K562 (cell line): ENCODE measurements at regions not wholly inside any gene's neighbourhood (a gene's known extent, or its start where the extent isn't known, plus 50 kb on each side); places are given as distances from the start of the nearest gene placed in this dataset.

Source experiments
- ATAC-seq: fragments of 200-7000 bp; cut with Tn5 transposase; 3 replicates; pipeline ENCODE4 v1.9.1; 2020; ENCODE audit warnings: moderate library complexity
- BruUV-seq: library from RNA; stranded (reverse); fragments of 400-500 nt; replicated peaks from 2 replicates; lab custom pipeline; 2021; lab: Mats Ljungman, UMichigan
- CTCF ChIA-PET: fragments of 300-600 bp; formaldehyde crosslinking; extraction: SDS; loops from one replicate; lab custom pipeline; 2021; ENCODE audit warnings: low intra/inter-chr PET ratio; lab: Yijun Ruan, JAX
- POLR2A ChIA-PET: fragments of 300-600, 350-650 bp; sonication (Branson Sonifier 250); formaldehyde crosslinking; extraction: SDS; loops from one replicate; lab custom pipeline; 2021; ENCODE audit warnings: antibody characterized with exemption, inconsistent platforms; lab: Yijun Ruan, JAX
- DNase-seq, 4 experiments: peaks; one replicate each; pipeline versions ENCODE4 v3.0.0 to v3.0.0-alpha.2; 2011 to 2018; ENCODE audit warnings: low spot score in 3 of 4, mixed read lengths in 3 of 4; ENCODE audit errors: extremely low read depth in 1 of 4
- FAIRE-seq: peaks from 2 replicates; lab custom pipeline; 2011; peaks lifted over from hg19 to GRCh38; lab: Jason Lieb, UNC
- H2AFZ ChIP-seq: 2 replicates; pipeline ENCODE4 v1.6.0; 2011; ENCODE audit warnings: low read depth, low read length, control low read depth, inconsistent platforms
- H3K27ac ChIP-seq: fragments of 200-600 bp; 3 replicates; pipeline ENCODE4 v1.8.0; 2011; ENCODE audit warnings: low read depth, mild to moderate bottlenecking, control low read depth, inconsistent platforms, low read length, moderate library complexity, mixed read lengths; ENCODE audit errors: extremely low read depth
- H3K27me3 ChIP-seq, 2 experiments: fragments of 300-600 bp in 1 of 2; 2 replicates in 1 of 2; 3 replicates in 1 of 2; pipeline versions ENCODE4 v1.6.0 to v1.8.0; 2011; ENCODE audit warnings: inconsistent platforms in 2 of 2, low read length in 2 of 2, mild to moderate bottlenecking in 1 of 2, mixed read lengths in 1 of 2, moderate library complexity in 1 of 2; ENCODE audit not compliant: control insufficient read depth in 2 of 2, insufficient read depth in 2 of 2
- H3K36me3 ChIP-seq: fragments of 300-600 bp; 3 replicates; pipeline ENCODE4 v1.8.0; 2011; ENCODE audit warnings: mild to moderate bottlenecking, low read length, inconsistent platforms; ENCODE audit not compliant: control insufficient read depth, insufficient read depth
- H3K4me1 ChIP-seq, 2 experiments: fragments of 200-600 bp in 1 of 2; replicated peaks in 1 of 2; 2 replicates in 1 of 2; 3 replicates in 1 of 2; pipeline versions ENCODE4 v1.5.1 to v1.8.0; 2011; ENCODE audit warnings: inconsistent platforms in 2 of 2, low read length in 2 of 2, mild to moderate bottlenecking in 1 of 2, mixed read lengths in 1 of 2, moderate library complexity in 1 of 2; ENCODE audit not compliant: control insufficient read depth in 2 of 2, insufficient read depth in 2 of 2
- H3K4me2 ChIP-seq: 2 replicates; pipeline ENCODE4 v1.6.1; 2011; ENCODE audit warnings: low read length, control low read depth, inconsistent platforms, mixed read lengths; ENCODE audit not compliant: insufficient read depth
- H3K4me3 ChIP-seq: fragments of 200-600 bp; sonication (generic), shearing (Covaris generic); 2 replicates; pipeline ENCODE4 v1.5.1; 2016; ENCODE audit warnings: control low read depth, inconsistent platforms
- H3K79me2 ChIP-seq: fragments of 200-600 bp; 3 replicates; pipeline ENCODE4 v1.8.0; 2011; ENCODE audit warnings: low read length, inconsistent platforms; ENCODE audit not compliant: control insufficient read depth, insufficient read depth
- H3K9ac ChIP-seq, 2 experiments: 2 replicates each; pipeline versions ENCODE4 v1.6.0 to v1.6.1; 2011; ENCODE audit warnings: low read depth in 2 of 2, low read length in 2 of 2, control low read depth in 1 of 2, inconsistent platforms in 1 of 2, mild to moderate bottlenecking in 1 of 2, mixed read lengths in 1 of 2; ENCODE audit not compliant: insufficient read depth in 1 of 2
- H3K9me1 ChIP-seq: one replicate; pipeline ENCODE4 v1.6.0; 2011; ENCODE audit warnings: inconsistent platforms, mild to moderate bottlenecking, low read length, moderate library complexity; ENCODE audit not compliant: control insufficient read depth, insufficient read depth
- H3K9me3 ChIP-seq: replicated peaks from 2 replicates; pipeline ENCODE4 v1.5.1; 2011; ENCODE audit warnings: low read depth, low read length, inconsistent platforms; ENCODE audit not compliant: control insufficient read depth, insufficient read depth
- H4K20me1 ChIP-seq: replicated peaks from 2 replicates; pipeline ENCODE4 v1.6.1; 2011; ENCODE audit warnings: low read length, inconsistent platforms, mixed read lengths; ENCODE audit not compliant: control insufficient read depth, insufficient read depth
- DMBX1 ChIP-seq: fragments of 250-450 bp; sonication (Bioruptor Pico); IDR thresholded peaks from 2 replicates; pipeline ENCODE4 v1.8.0; 2022; ENCODE audit warnings: inconsistent platforms, mild to moderate bottlenecking, moderate library complexity, borderline replicate concordance
- EP400 ChIP-seq: fragments of 450-650 bp; IDR thresholded peaks from 2 replicates; pipeline ENCODE4 v1.6.1; 2017; ENCODE audit warnings: antibody characterized with exemption, mild to moderate bottlenecking, moderate library complexity
- FUS ChIP-seq: fragments of 200-400 bp; formaldehyde crosslinking; optimal IDR thresholded peaks from 2 replicates; pipeline ENCODE3; 2017; ENCODE audit warnings: low read depth, low read length
- GTF2A2 ChIP-seq: IDR thresholded peaks from 2 replicates; pipeline ENCODE4 v1.6.1; 2016; ENCODE audit warnings: mild to moderate bottlenecking, missing genetic modification characterization, missing compliant biosample characterization
- HDAC8 ChIP-seq: fragments of 450-650 bp; IDR thresholded peaks from 2 replicates; pipeline ENCODE4 v1.6.1; 2016; ENCODE audit warnings: mild to moderate bottlenecking, missing genetic modification characterization, moderate library complexity, missing compliant biosample characterization
- MCM5 ChIP-seq: fragments of 450-650 bp; IDR thresholded peaks from 2 replicates; pipeline ENCODE4 v1.6.1; 2016; ENCODE audit warnings: low read depth
- MYC ChIP-seq, 2 experiments: fragments of 250-450 bp in 1 of 2; sonication (Bioruptor Pico) in 1 of 2; IDR thresholded peaks; 2 replicates each; pipeline versions ENCODE4 v1.5.1 to v1.6.1; 2012 to 2021; ENCODE audit warnings: low read depth in 2 of 2, borderline replicate concordance in 1 of 2, improper control_type of control experiment in 1 of 2, low read length in 1 of 2, mild to moderate bottlenecking in 1 of 2, moderate library complexity in 1 of 2
- SRSF9 ChIP-seq: fragments of 200-400 bp; formaldehyde crosslinking; IDR thresholded peaks from 2 replicates; pipeline ENCODE4 v1.6.1; 2017; ENCODE audit warnings: low read depth, low read length, borderline replicate concordance
- TCF3 ChIP-seq: sonication (generic); formaldehyde crosslinking; IDR thresholded peaks from 2 replicates; pipeline ENCODE4 v1.4.0; 2020; ENCODE audit warnings: mild to moderate bottlenecking, missing genetic modification reagents
- ZNF146 ChIP-seq: IDR thresholded peaks from one replicate; pipeline ENCODE4 v1.6.1; 2018; ENCODE audit warnings: missing compliant biosample characterization; ENCODE audit not compliant: unreplicated experiment
- ZNF197 ChIP-seq: fragments of 200-800 bp; sonication (Bioruptor generic); IDR thresholded peaks from 2 replicates; pipeline ENCODE4 v1.6.1; 2016; ENCODE audit warnings: low read depth, missing genetic modification characterization, missing compliant biosample characterization
- ZNF584 ChIP-seq: fragments of 200-800 bp; sonication (Bioruptor generic); IDR thresholded peaks from 2 replicates; pipeline ENCODE4 v1.6.1; 2016; ENCODE audit warnings: low read depth, mild to moderate bottlenecking, missing genetic modification characterization, missing compliant biosample characterization
- ZSCAN29 ChIP-seq: fragments of 450-650 bp; IDR thresholded peaks from 2 replicates; pipeline ENCODE4 v1.6.1; 2017
- WGBS: fragments of 100-300 bp; shearing (Covaris generic); methylation state at CpG from one replicate; pipeline ENCODE4 v1.1.6; 2016; ENCODE audit warnings: low coverage, mixed read lengths; ENCODE audit not compliant: insufficient coverage; ENCODE audit errors: missing lambda C conversion rate; 5-methylcytosine and 5-hydroxymethylcytosine counted together
- in situ Hi-C: fragments of 300-500 bp; cut with MboI; formaldehyde crosslinking; loops from 4 replicates; pipeline ENCODE4 v1.15.0; 2018; ENCODE audit warnings: inconsistent platforms, mixed read lengths
- intact Hi-C: fragments of 100-400 bp; cut with micrococcal nuclease; formaldehyde crosslinking; loops from 2 replicates; pipeline ENCODE4 v1.14.2; 2022
- TF ChIP-seq, protein P1 (sequence below): fragments of 250-450 bp; sonication (Bioruptor Pico); IDR thresholded peaks from 2 replicates; pipeline ENCODE4 v1.8.0; 2022; ENCODE audit warnings: inconsistent platforms, mild to moderate bottlenecking, moderate library complexity, borderline replicate concordance

DNA sequence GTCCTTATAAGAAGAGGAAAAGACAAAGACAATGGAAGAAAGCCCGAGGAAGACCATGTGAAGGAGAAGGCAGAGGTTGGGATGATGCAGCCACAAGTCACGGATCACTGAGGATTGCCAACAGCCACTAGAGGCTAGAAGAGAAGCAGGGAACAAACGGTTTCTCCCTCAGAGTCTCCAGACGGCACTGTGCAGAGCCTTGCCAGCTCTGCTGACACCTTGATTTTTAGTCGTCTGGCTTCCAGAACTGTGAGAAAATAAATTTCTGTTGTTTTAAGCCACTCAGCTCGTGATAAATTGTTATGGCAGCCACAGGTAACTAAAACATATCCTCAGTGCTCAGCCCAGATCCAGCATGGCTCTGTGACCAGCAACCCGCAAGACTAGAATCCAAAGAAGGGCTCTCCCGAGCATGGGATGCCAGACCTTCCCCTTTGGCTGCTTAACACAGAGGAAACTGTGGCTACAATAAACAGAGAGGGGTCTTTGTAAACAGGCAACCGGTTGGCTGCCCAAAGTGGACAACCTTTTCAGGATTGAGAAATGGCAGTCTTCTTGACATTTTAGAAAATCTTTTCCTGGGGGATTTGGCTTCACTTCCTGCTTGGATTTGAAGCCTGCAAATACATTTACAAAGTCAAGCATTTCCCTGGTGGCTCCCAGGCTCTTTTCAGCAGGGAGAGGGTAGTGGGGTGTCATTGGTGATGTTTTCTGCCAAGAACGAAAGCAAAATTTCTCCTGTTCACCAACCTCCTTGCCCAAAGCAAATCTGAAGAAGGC, 88.7 kb upstream of the ADPGK start:
- Histone ChIP-seq H3K9me1 (no peaks in the 10 kb centered on the region), H3K9ac (no peak overlapping the region), H3K36me3 (no peaks in the 10 kb centered on the region), H2AFZ (no peak overlapping the region), H3K4me2 (no peak overlapping the region), H3K9me3 (no peaks in the 10 kb centered on the region), H3K27me3 (peaks cover 0 to 5% of the 10 kb centered on the region in 2 experiments; a peak in 1 of 5 replicates), H4K20me1 (no peaks in the 10 kb centered on the region), H3K4me1 (no peaks in the 10 kb centered on the region), H3K4me3 (no peak overlapping the region), H3K27ac (no peak overlapping the region), H3K79me2 (no peaks in the 10 kb centered on the region)
- ATAC-seq: no peak
- no peak for FAIRE-seq
- POLR2A ChIA-PET: no interaction called here
- in situ Hi-C loops: no loop called here
- CTCF ChIA-PET: no interaction called here
- intact Hi-C loops: no loop called here
- DNase-seq: no peak
- BruUV-seq: no TSS peak
- 0% methylated on average over 8 of the region's 10 CpGs for WGBS
- TF ChIP-seq DMBX1 (CRISPR knock-in tag): no peak
- TF ChIP-seq GTF2A2 (tag): no peak

DNA sequence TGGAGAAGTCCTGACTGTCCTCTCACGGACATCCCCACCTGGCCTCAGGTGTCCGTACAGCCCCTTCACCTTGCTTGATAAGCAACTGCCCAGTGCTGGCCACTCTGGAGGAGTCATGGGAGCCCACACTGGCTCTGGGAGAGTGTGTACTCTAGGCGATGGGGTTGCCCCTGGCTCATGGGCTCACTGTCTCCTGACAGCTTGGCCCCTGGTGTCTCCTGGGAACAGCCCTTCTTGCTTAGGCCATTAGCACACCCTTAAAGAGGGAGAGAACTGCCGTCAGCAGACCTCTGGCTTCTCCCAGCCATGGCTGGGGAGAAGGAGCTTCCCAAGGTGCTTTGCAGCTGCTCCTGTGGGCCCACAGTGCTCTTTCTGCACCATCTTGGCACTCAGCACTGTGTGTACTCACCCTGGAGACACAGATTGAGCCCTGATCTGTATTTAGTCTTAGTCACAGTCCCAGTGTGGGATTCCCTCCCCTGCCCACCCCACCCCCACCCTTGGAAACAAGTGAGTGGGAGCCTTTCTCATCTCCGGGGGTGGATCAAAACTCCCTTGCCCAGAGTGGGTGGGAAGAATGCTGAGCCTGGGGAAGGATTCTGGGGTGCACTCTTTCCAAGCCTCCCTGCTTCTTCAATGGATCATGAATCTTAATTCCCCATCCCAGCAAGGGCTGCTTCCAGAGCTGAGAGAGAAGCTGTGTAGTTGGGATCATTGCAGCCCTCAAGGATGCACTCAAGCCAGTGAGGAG, 83.5 kb upstream of the ADPGK start:
- H4K20me1 ChIP-seq: 0 out of 2 replicates have a peak, but pooled peaks cover 5% of the 10 kb centered on the region
- 0% methylated on average over 5 of the region's 5 CpGs for WGBS
- H2AFZ ChIP-seq: no peak overlapping the region
- H3K9me1 ChIP-seq: no peaks in the 10 kb centered on the region
- in situ Hi-C loops: no loop called here
- ChIA-PET CTCF (no interaction called here), POLR2A (interaction anchor here (0.6 kb wide), 2 partner anchors 37 to 236 kb away, joined by 3 to 4 read pairs; no protein-coding TSS in a partner anchor)
- H3K27me3 ChIP-seq: peaks cover 0 to 9% of the 10 kb centered on the region in 2 experiments; a peak in 1 of 5 replicates
- intact Hi-C loops: no loop called here
- no peak overlapping the region for H3K4me2 ChIP-seq
- H3K27ac ChIP-seq: no peak overlapping the region
- H3K79me2 ChIP-seq: no peaks in the 10 kb centered on the region
- BruUV-seq: no TSS peak
- no peak for ATAC-seq
- no peaks in the 10 kb centered on the region for H3K36me3 ChIP-seq
- H3K9me3 ChIP-seq: no peaks in the 10 kb centered on the region
- DNase-seq: no peak
- no peak for FAIRE-seq
- H3K4me3 ChIP-seq: no peak overlapping the region
- H3K4me1 ChIP-seq: no peaks in the 10 kb centered on the region
- no peak overlapping the region for H3K9ac ChIP-seq
- TF ChIP-seq SRSF9: no peak
- TF ChIP-seq ZNF146 (CRISPR knock-in tag): no peak
- no peak for TF ChIP-seq TCF3 (CRISPR knock-in tag)
- no peak for TF ChIP-seq FUS
- TF ChIP-seq ZSCAN29: no peak
- TF ChIP-seq EP400: no peak
- no peak for TF ChIP-seq MCM5
- no peak for TF ChIP-seq HDAC8 (tag)
- TF ChIP-seq ZNF197 (CRISPR knock-in tag): no peak
- no peak for TF ChIP-seq MYC (IDR thresholded peaks at IDR 0.05; ENCODE audit: low read depth, low read length)
- TF ChIP-seq MYC (CRISPR knock-in tag; IDR thresholded peaks at IDR 0.05; ENCODE audit: borderline replicate concordance, low read depth): no peak
- TF ChIP-seq, protein P1, sequence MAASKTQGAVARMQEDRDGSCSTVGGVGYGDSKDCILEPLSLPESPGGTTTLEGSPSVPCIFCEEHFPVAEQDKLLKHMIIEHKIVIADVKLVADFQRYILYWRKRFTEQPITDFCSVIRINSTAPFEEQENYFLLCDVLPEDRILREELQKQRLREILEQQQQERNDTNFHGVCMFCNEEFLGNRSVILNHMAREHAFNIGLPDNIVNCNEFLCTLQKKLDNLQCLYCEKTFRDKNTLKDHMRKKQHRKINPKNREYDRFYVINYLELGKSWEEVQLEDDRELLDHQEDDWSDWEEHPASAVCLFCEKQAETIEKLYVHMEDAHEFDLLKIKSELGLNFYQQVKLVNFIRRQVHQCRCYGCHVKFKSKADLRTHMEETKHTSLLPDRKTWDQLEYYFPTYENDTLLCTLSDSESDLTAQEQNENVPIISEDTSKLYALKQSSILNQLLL: no peak
- no peak for TF ChIP-seq ZNF584 (CRISPR knock-in tag)
